ENCODE measurements at regions not wholly inside any gene's neighbourhood (a gene's known extent, or its start where the extent isn't known, plus 50 kb on each side); places are given as distances from the start of the nearest gene placed in this dataset.
A peak's percentile ranks its signal among the peaks of the same experiment; 100 is the strongest.

DNA sequence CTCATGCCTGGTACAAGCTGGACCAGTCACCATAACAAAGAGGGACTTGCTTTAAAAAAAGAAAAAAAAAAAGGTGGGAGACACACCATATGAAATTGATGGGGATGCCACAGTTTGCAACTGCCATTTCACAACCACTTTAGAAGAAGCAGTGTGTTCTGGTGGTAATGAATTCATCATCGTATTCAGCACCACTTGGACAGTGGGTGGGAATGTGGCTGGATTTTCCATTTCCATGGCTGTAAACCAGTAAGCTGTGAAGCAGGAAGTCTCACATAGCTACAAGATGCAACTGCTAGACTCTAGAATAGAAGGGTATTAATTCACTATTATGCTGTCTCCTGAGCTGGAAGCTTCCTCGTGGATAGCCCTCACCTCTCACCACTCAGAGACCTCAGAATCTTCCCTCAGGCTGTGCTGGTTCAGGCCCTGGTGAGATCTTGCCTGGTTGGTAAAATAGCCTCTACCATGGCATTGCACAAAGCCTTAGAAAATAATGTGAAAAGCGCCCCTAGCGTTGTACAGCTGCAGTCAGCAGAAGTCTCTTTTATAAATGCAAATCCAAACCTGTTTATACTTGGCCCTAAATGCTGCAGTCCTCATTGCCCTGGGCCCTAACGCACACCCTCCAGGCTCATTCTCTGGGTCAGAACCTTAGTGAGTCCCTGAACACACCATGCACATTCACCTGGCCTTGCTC, 150.7 kb downstream of the KCTD15 start:
- DNase-seq (ENCODE audit: low spot score), result no peak

DNA sequence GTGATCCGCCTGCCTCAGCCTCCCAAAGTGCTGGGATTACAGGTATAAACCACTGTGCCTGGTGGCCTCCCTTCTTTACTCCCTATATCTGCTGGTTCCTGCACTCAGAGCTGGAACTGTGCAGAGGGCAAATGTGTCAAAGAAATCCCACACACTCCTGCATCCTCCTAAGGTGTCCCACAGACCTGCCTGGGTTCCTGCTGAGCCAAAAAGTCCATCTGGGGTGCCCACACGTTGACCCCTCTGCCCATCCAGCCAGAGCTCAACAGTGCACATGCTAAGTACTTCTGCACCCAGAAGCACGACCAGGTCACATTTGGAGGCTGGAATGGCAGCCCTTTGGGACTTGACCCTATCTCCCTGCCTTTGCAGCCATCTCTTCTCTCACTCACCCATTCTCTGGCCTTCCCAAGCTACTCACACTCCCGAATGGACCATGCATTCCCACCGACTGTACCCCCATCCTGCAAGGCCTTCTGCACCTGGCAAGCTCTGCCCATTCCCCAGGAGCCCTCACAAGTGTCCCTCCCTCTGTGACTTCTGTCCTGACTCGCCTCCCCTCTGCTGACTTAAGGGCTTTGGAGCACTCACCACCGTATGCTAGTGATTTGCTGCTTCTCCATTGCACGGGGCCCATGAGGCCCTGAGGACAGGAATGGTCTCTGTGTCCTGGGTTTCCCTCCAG, 152.1 kb downstream of the KCTD15 start:
- DNase-seq (ENCODE audit: low spot score), result peak; percentile 60

DNA sequence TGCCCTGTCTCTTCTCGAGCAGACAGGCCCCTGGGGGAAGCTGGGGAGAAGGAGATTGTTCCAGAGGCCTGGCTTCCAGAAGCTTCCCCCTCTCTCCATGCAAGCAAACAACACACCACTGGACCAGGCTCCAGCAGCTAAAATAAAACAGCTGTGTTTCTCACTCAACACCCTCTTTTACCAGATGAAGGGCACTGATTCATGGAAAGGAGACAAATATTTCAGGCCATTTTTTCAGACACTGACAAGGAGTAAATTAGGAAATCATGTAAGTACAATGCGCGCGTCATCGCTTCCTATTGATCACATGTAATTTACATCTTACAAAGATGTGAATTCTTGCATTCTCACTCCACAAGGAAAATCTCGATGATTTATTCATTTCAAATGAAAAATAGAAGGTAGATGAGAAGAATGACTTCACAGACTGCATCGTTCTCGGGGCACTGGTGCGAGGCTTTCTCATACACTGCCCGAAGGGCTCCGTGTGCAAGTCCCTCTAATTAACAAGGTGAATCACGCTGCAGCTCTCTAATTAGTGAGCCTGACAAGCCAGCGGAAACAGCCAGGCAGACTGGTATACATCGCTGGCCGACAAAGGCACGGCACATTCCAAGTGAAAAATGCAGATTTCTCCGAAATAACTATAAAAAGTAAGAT, 153.6 kb downstream of the KCTD15 start:
- no peak for DNase-seq (ENCODE audit: low spot score)

DNA sequence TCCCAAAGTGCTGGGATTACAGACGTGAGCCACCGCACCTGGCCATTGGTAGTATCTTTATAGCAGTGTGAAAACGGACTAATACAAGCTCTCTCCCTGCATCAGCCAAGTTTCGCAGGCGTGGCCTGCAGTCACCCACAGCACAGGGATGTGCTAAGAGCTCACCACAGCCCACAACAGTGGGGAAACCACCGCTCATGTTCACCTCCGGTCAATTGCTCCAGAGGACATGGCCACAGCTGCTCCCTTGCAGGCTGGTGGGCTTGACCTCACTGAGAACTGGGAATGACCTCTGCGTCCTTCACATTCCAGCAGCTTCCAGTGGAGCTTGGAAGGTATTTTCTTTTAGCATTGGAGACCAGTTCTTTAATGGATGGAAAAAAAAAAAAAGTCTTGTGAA, 156.4 kb downstream of the KCTD15 start:
- DNase-seq (ENCODE audit: low spot score), result no peak

DNA sequence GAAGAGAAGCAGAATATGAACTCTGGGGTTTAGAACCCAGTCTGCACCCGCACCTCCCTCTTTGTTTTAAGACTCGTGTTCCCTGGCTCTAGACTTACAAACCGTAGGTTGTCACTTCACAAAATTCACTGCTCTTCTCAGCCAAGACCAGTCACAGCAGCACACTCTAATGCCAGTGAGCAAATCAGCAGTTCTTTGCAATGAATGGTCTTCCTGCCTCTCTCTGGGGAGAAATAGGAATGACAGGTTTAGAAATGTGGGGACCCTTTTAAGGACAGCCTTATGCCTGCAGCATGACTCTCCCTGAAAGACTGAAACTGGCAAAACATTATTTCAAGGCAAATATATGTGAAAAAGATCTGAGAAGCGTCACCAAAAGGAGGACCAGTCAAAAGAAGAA, 156.9 kb downstream of the KCTD15 start:
- DNase-seq (ENCODE audit: low spot score), result no peak

DNA sequence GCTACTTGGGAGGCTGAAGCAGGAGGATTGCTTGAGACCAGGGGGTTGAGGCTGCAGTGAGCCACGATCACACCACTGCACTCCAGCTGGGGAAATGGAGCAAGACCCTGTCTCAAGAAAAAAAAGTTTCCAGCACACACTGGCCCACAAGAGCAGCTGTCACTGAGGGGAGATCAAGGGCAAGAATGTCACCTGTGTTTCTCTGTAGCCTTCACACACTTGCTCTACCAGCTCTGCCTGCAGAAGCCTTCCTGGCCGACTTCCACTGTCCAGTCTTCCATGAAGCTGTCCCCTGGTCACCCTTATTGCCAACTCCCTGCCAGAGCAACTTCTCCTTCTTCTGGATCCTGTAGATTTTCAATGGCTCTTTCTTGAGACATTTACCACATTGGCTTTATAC, 158.0 kb downstream of the KCTD15 start:
- DNase-seq (ENCODE audit: low spot score), result peak; percentile 73

DNA sequence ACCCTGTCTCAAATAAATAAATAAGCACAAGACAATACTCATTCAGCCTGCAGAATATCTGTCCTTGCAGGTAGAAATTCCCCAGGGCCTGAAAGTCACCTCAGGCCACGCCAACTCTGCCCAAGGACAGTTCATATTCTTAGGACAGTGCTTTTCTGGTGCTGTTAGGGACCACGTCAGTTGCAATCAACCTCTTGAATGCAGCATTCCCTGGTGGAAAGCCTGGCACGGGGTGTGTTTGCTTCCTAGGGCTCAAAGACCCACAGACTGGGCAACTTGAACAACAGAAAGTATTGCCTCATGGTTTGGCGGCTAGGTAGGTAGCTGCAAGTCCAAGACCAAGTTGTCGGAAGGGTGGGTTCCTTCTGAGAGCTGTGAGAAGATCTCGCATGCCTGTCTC, 160.3 kb downstream of the KCTD15 start:
- no peak for DNase-seq (ENCODE audit: low spot score)

DNA sequence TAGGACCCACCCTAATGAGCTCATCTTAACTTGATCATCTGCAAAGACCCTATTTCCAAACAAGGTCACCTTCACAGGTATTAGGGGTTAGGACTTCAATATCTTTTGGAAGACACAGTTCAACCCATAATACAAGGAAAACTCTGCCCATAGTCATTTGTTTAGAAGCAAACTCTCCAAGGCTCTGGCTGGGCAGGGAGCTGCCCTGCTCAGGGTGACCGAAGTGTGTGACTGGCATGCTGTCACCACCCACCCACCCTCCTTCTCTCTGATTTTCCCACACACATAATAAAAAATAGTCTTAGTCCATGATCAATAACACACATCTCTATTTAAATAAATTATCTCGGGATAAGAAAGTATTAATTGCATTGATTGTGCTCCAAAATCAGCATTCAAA, 161.1 kb downstream of the KCTD15 start:
- DNase-seq (ENCODE audit: low spot score), result peak; percentile 81

DNA sequence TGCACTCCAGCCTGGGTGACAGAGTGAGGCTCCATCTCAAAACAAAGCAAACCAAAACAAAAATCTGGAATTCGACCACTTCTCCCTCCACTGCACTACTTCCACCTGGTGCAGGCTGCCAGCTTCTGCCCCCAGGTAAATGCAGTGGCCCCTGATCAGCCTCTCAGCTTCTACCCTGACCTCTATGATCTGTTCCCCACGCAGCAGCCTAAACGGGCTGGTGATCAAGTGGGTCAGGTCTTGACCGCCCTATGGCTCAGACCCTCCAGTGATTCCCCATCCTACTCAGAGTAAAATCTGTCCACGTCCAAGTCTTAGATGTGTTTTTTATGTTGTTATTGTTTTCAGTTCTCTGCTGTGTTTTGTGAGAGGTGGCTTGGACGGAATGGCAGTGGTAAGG, 163.9 kb downstream of the KCTD15 start:
- no peak for DNase-seq (ENCODE audit: low spot score)

DNA sequence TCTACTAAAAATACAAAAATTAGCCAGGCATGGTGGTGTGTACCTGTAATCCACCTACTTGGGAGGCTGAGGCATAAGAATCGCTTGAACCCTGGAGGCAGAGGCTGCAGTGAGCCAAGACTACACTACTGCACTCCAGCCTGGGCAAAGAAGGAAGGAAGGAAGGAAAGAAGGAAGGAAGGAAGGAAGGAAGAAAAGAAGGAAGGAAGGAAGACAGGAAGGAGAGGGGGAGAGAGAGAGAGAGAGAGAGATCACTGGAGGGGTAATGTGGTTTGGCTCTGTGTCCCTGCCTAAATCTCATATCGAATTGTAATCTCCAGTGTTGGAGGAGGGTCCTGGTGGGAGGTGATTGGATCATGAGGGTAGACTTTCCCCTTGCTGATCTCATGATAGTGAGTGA, 165.5 kb downstream of the KCTD15 start:
- no peak for DNase-seq (ENCODE audit: low spot score)

DNA sequence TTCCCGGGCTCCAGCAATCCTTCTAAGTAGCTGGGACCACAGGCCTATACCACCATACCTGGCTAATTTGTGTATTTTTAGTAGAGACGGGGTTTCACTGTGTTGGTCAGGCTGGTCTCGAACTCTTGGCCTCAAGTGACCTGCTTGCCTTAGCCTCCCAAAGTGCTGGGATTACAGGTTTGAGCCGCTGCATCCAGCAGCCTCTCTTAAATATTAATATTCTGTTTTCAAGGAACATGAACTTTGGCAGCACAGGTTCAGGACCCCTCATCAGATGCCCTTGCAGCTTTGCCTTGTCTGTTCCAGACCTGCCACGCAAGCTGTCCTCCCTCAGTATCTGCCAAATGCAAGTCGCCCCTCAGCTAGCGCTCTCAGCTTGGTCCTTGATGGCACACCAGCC, 166.8 kb downstream of the KCTD15 start:
- no peak for DNase-seq (ENCODE audit: low spot score)

DNA sequence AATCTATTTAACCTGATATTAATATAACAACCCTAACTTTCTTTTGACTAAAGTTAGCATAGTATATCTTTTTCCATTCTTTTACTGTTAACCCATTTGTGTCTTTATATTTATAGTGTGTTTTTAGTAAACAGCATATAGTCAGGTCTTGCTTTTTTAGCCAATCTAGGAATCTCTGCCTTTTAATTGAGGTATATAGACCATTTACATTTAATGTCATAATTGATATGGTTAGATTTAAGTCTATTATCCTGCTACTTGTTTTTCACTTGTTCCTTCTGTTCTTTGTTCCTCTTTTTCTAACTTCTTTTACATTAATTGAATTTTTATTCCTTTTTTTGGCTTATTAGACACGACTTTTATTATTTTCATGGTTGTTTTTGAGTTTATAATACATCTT, 174.4 kb downstream of the KCTD15 start:
- DNase-seq (ENCODE audit: low spot score), result no peak

DNA sequence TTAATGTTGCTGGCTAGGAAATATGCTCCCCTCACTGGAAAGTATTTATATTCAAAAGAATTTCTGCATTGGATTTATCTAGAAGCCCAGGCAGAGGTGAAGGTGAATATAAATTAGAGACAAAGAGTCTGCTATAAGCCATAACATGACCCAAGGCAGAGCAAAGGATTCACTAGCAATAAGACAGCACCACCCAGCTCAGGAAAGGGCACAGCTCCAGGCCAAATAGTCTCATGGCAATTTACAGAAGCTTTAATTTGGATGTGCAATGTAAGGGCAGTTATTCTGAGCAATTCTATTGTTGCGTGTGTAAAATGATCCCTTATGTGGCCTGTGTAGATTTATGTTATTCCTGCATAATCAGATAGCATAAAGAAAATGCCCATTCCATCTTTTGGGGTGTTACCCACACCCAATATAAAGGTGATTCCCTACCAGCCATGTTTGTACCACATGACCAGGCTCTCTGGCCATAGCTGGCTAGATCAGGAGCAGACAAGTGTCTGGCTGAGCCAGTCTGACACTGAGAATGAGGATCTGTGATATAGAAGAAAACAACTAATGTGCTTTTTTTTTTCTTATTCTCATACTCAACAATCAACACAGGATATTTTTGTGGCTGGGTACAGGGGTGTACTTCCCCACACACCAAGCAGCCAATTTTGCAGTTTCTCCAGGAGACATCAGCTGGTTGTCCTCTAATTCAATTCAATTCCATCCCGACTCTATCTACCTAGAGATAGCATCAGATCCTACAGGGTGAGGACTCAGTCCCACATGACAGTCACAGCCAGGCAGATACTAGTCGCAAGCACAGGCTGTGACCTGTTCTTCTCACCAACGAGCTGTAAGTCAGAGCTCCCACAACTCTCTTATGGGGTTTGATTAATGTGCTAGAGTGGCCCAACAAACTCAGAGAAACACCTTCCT, 181.4 kb downstream of the KCTD15 start:
- no peak for DNase-seq (ENCODE audit: low spot score)

DNA sequence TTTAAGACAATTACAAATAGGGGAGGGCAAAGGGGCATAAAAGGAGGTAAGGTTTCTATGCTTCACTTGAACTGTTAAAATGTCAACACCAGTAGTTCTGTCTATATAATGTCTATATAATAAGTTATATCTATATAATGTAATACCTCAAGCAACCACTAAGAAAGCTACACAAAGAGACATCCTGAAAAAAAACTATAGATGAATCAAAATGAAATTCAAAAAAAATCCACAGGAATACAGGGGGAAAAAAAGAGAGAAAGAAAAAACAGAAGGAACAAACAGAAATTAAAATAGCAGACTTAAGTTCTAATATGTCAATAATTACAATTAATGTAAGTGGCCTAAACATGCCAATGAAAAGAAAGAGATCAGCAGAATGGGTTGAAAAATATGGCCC, 186.0 kb downstream of the KCTD15 start:
- DNase-seq (ENCODE audit: low spot score), result no peak

DNA sequence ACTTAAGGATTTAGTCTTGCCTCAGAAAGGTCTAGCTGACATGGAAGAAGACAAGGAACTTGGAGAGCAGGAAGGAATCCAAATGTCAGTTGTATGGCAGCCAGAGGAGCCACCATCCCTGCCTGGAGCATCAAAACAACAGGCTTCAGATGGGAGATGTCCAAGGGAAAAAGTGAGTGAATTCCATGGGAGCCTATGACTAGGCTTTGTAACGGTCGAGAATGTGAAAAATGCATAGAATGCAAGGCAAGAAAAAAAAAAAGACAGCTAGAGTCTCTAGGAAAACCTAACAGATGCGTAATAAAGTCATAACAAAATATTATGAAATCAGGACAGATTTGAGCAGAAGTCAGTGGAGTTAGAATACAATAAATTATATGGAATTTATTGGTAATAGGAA, 183.7 kb upstream of the LSM14A start:
- DNase-seq (ENCODE audit: low spot score), result no peak

DNA sequence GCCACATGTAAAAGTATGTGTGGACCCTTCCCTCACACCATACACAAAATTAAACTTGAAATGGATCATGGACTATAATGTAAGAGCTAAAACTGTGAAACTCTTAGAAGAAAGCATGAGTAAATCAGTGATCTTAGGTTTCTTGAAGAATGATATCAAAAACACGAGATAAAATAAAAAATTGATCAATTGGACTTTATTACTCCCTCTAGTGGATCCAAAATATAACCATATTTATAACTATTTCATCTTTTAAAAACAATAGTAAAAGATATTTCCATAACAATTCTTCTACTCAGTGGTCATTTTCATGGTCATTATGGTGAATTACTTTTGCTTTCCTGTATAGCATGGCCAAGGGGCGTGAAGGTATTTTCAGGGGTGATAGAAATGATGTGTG, 174.6 kb upstream of the LSM14A start:
- no peak for DNase-seq (ENCODE audit: low spot score)

DNA sequence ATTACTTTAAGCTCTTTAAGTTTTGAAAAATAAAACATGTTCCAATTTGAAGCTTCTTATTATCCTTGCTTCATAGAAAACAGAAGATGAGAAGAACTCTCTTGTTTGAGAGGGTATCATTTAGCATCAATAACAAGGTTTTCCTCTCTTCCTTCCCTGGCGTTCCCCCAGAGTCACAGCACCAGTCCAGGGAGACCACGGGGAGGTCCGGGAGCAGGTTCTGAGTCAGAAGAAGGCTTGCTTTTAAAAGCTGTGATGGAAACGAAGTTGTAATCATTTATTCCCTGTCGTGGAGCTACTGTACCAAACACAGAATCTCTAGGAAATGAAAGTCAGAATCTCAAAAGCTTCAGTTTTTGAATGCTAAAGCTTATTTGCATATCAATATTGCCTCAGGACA, 174.0 kb upstream of the LSM14A start:
- DNase-seq (ENCODE audit: low spot score), result no peak

DNA sequence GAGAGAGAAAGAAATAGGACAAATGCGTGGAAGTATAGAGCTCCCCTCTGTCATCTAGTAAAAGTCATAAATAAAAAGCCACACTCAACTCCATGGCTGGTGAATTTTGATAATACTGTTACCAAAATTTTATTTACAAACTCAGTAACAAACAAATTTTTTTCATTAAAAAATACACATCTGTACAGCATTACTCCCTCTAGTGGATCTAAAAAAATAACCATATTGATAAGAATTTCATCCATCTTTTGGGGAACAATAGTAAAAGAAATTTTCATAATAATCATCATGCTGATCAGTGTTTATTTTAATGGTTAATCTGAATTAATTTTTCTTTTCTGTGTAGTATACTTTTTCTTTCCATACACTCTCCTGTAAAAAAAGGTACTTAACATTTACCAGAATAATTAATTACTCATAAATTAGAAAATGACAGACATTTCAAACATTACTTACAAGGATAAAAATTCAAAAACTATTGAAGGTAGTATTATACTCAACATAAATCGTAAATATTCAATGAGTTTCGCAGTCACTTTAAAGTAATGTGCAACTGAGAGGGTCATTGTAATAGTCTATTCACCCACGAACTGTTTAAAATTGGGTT, 173.5 kb upstream of the LSM14A start:
- DNase-seq (ENCODE audit: low spot score), result no peak

DNA sequence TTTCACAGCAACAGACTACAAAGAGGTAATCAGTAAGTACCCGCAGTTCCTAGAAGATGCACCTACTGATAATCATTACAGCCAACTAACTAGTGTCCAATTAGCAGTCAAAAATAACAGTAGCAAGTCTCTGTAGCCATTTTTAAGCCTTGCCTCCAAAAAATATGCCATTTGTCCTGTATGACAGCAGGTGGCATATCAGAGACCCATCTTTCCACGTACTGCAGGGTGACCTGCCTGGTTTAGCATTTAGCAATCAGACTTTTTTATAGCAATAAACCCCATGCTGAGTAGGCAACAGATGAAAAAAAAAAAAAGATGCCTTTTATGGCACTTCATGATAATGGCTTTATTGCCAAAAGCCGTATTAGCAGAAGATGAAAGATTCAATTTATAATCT, 155.3 kb upstream of the LSM14A start:
- DNase-seq (ENCODE audit: low spot score), result no peak

DNA sequence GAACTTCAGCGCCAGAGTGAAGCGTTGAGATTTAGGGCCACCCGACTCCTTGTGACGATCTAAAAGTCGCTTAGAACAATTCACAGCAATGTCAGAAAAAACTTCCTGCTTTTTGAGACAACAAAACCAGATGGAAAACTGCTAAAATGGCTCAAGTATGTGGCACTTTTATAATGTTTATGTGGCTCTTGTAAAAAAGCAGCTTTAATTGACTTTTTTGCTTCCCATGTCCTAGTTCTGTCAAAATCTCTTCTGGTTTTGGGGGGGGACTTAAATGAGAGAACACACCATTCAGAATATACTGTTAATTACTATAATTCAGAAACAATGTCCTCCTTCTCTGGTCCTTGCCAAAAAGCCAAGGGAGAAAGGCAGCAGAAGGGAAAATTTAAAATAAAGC, 154.7 kb upstream of the LSM14A start:
- no peak for DNase-seq (ENCODE audit: low spot score)

DNA sequence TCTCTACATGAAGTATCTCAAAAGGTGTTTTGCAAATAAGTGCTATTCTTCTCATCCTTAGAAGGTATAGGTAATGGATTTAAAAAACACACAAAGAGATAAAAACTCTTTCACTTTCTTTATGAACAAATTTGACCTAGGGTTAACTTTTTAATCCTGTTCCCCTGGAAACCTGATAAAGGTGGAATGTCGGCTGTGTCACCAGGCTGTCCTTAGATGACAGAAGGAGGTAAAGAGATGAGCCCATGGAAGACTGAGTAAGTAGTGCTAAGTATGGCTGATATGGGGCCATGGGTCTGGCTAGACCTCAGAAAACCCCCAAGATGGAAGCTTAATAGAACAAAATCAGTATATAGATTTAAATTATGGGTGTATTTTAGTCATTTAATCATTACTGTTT, 153.8 kb upstream of the LSM14A start:
- DNase-seq (ENCODE audit: low spot score), result no peak
